MG63 (cell line): ENCODE measurements at regions not wholly inside any gene's neighbourhood (a gene's known extent, or its start where the extent isn't known, plus 50 kb on each side); places are given as distances from the start of the nearest gene placed in this dataset.
"Not testable (repeated sequence)": the region's sequence is repeated elsewhere in the genome, so short reads cannot be mapped to it uniquely, and the experiment has no call there.

Experiments
- DNase-seq: peaks from one replicate; pipeline ENCODE4 v3.0.0-alpha.2; 2020
- H3K27me3 ChIP-seq: fragments of 250-450 bp; sonication (Bioruptor Pico); 2 replicates; pipeline ENCODE4 v1.5.1; 2020; ENCODE audit warnings: mild to moderate bottlenecking, moderate library complexity
- H3K36me3 ChIP-seq: fragments of 250-450 bp; sonication (Bioruptor Pico); 2 replicates; pipeline ENCODE4 v1.5.1; 2020; ENCODE audit warnings: mild to moderate bottlenecking, moderate library complexity
- H3K4me3 ChIP-seq: fragments of 250-450 bp; sonication (Bioruptor Pico); 2 replicates; pipeline ENCODE4 v1.5.1; 2020; ENCODE audit warnings: mild to moderate bottlenecking, moderate library complexity
- H3K9me3 ChIP-seq: fragments of 250-450 bp; sonication (Bioruptor Pico); 2 replicates; pipeline ENCODE4 v1.5.1; 2020; ENCODE audit warnings: mild to moderate bottlenecking, moderate library complexity

DNA sequence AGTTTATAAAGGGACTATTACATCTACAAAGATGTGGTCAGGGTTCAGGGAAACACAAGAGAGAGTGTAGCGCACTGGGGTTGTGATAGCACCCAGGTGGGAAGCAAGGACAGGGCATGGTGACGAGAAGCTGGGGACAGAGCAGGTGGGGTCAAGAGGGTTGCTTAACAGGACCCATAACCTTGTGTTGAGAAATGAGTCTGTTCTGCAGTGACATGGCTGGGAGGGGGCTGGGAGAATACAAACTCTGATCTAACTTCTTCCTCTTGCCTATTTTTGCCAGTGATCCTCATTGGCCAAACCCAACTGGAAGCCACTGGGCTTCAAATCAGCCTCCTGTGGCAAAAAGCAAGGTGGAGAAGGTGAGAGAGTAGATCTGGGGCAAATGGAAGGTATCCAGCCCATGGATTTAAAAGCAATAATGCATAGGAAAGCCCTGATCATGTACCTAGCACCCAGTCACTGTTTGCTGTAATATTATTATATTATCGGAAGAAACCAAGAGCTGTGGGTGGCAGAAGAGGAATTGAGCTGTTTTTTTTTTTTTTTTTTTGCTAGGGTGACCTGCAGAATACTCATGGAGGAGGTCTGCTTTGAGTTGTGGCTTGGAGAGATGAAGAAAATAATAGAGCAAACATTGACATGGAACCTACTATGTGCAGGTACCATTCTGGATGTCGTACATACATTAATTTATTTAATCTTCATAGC is 76.9 kb upstream of the ZFHX3 start:
- no peak overlapping the region for H3K4me3 ChIP-seq
- no peaks in the 10 kb centered on the region for H3K36me3 ChIP-seq
- no peaks in the 10 kb centered on the region for H3K9me3 ChIP-seq
- no peak for DNase-seq
- no peaks in the 10 kb centered on the region for H3K27me3 ChIP-seq

GRCh38 chr16:73124097-73124652 is 76.2 kb upstream of the ZFHX3 start:
- Histone ChIP-seq H3K9me3 (no peaks in the 10 kb centered on the region), H3K4me3 (no peak overlapping the region), H3K27me3 (no peaks in the 10 kb centered on the region), H3K36me3 (no peaks in the 10 kb centered on the region)
- no peak for DNase-seq

GRCh38 chr16:73122604-73123391 is 74.9 kb upstream of the ZFHX3 start:
- DNase-seq = no peak
- H3K27me3 ChIP-seq = no peaks in the 10 kb centered on the region
- no peak overlapping the region for H3K4me3 ChIP-seq
- no peaks in the 10 kb centered on the region for H3K9me3 ChIP-seq
- no peaks in the 10 kb centered on the region for H3K36me3 ChIP-seq

DNA sequence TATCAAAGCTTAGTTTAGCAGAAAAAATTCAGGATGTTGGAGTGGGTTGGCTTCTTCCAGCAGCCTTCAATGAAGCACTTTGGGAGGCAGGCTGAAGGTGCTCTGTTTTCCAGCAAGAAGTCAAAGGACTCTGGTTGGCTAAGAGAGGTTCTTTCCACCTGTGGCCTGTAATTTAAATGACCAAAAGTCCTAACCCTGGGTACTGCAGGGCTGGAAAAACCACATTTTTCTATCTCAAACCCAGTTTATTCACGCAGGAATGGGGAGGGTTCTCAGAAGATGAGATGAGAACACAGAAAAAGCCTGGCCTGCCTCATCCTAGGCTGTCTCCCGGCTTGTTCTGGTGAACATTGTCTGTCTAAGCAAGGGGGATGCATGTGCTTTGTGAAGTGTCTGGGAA is 68.6 kb upstream of the ZFHX3 start:
- DNase-seq = no peak
- no peaks in the 10 kb centered on the region for H3K36me3 ChIP-seq
- H3K27me3 ChIP-seq = no peaks in the 10 kb centered on the region
- no peaks in the 10 kb centered on the region for H3K9me3 ChIP-seq
- H3K4me3 ChIP-seq = no peak overlapping the region

- H3K27me3 ChIP-seq = no peaks in the 10 kb centered on the region
- H3K9me3 ChIP-seq = no peaks in the 10 kb centered on the region
- no peak for DNase-seq
- H3K36me3 ChIP-seq = no peaks in the 10 kb centered on the region
- H3K4me3 ChIP-seq = no peak overlapping the region
Observed at GRCh38 chr16:73113336-73113735, 65.4 kb upstream of the ZFHX3 start.

- Histone ChIP-seq H3K36me3 (no peaks in the 10 kb centered on the region), H3K4me3 (no peak overlapping the region), H3K27me3 (no peaks in the 10 kb centered on the region), H3K9me3 (no peaks in the 10 kb centered on the region)
- DNase-seq = no peak
Observed at GRCh38 chr16:73108195-73108963, 60.5 kb upstream of the ZFHX3 start.

GRCh38 chr16:73107371-73107770 is 59.4 kb upstream of the ZFHX3 start:
- Histone ChIP-seq H3K27me3 (no peaks in the 10 kb centered on the region), H3K4me3 (no peak overlapping the region), H3K36me3 (no peaks in the 10 kb centered on the region), H3K9me3 (no peaks in the 10 kb centered on the region)
- DNase-seq = no peak

DNA sequence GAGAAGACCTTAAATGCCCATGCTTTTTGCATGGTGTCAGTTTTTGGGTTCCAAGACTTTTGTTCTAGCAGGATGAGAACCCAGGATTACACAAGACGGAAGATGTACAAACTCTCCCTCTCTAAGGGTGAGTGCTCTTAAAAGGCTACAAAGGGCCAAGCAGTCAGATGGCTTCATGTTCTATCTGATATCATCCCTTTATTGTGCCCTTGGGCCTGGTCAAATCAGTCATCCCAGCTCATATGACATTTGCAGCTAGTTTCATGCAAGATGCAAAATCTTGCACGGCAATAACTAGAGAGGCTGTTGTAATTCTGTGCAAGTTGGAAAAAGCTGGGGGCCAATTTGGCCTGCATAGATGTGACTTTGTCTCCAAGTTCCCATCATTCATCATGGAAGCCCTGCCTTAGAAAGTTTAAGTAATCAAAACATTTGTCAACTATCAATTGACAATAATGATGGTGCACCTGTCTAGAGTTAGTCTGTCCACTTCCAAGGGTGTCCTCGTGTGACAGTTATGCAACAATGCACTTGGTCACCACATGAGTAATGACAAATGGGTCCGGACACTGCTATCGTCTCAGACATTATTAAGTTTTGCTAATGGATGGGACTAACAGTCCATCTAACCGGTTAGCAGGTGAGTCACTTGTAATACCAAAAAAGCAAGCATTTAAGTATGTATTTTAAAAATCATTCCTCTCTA is 58.6 kb upstream of the ZFHX3 start:
- no peaks in the 10 kb centered on the region for H3K9me3 ChIP-seq

DNA sequence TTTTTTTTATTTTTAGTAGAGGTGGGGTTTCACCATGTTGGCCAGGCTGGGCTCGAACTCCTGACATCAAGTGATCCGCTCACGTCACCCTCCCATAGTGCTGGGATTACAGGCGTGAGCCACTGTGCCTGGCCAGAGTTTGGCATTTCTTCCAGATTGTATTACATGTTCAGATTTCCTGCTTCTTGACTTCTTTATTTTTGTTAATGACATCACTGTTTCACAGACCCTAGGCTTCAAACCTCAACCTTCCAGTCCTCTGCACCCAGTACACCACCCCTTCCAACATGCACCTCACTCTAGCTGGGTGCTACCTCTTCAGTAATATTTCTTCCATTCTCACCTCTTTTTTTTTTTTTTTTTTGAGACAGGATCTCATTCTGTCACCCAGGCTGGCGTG is 53.6 kb upstream of the ZFHX3 start:
- H3K4me3 ChIP-seq = no peak overlapping the region
- H3K36me3 ChIP-seq = no peaks in the 10 kb centered on the region
- no peak for DNase-seq
- H3K9me3 ChIP-seq = no peaks in the 10 kb centered on the region
- no peaks in the 10 kb centered on the region for H3K27me3 ChIP-seq

More for the DNA sequence above, 58.6 kb upstream of the ZFHX3 start:
- no peak overlapping the region for H3K4me3 ChIP-seq
- H3K36me3 ChIP-seq = no peaks in the 10 kb centered on the region
- H3K27me3 ChIP-seq = no peaks in the 10 kb centered on the region
- no peak for DNase-seq

DNA sequence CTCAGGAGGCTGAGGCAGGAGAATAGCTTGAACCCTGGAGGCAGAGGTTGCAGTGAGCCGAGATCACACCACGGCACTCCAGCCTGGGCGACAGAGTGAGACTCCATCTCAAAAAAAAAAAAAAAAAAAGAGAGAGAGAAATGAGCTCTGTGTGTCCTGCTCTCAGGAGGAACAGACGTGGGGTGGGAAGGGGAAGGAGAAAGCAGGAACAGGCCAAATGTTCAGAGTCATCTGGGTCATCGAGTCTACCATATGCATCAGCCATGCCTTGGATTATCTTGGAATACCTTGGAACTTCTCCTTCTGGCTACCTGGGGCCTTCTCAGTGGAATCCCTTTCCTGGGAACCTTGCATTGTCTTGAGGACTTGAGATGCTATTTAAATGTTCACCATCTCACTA is 51.7 kb upstream of the ZFHX3 start:
- H3K4me3 ChIP-seq, H3K27me3 ChIP-seq: not testable (repeated sequence)

More for the DNA sequence above, 51.7 kb upstream of the ZFHX3 start:
- H3K36me3 ChIP-seq, H3K9me3 ChIP-seq, DNase-seq: not testable (repeated sequence)
